GM18511 (cell line): ENCODE measurements at regions not wholly inside any gene's neighbourhood (a gene's known extent, or its start where the extent isn't known, plus 50 kb on each side); places are given as distances from the start of the nearest gene placed in this dataset.
A peak's percentile ranks its signal among the peaks of the same experiment; 100 is the strongest.

Source experiments
- ATAC-seq: cut with Tn5 transposase; IDR thresholded peaks from one replicate; pipeline ENCODE4 v1.9.1; 2021; ENCODE audit warnings: mild to moderate bottlenecking, moderate library complexity; ENCODE audit not compliant: unreplicated experiment

GRCh38 chr4:137762591-137762990 lies 230.3 kb upstream of the PCDH18 start:
- ATAC-seq, result no peak

- no peak for ATAC-seq
These were observed 222.6 kb upstream of the PCDH18 start for GRCh38 chr4:137754652-137755471.

GRCh38 chr4:137749466-137749865 lies 217.2 kb upstream of the PCDH18 start:
- ATAC-seq, result no peak

GRCh38 chr4:137748616-137749015 lies 216.3 kb upstream of the PCDH18 start:
- no peak for ATAC-seq

- no peak for ATAC-seq
These were observed 207.8 kb upstream of the PCDH18 start for GRCh38 chr4:137740141-137740540.

- ATAC-seq, result no peak
These were observed 207.1 kb upstream of the PCDH18 start for GRCh38 chr4:137739391-137739790.

GRCh38 chr4:137738375-137738990 lies 206.2 kb upstream of the PCDH18 start:
- no peak for ATAC-seq

- ATAC-seq, result no peak
These were observed 203.3 kb upstream of the PCDH18 start for GRCh38 chr4:137735561-137736104.

- peak; percentile 84 for ATAC-seq
These were observed 201.2 kb upstream of the PCDH18 start for GRCh38 chr4:137733174-137734141.

GRCh38 chr4:137722910-137723309 lies 190.6 kb upstream of the PCDH18 start:
- no peak for ATAC-seq

GRCh38 chr4:137711502-137711901 lies 179.2 kb upstream of the PCDH18 start:
- no peak for ATAC-seq

GRCh38 chr4:137707626-137708025 lies 175.3 kb upstream of the PCDH18 start:
- ATAC-seq, result no peak

- no peak for ATAC-seq
These were observed 174.9 kb upstream of the PCDH18 start for GRCh38 chr4:137707102-137707620.

GRCh38 chr4:137705171-137705783 lies 173.0 kb upstream of the PCDH18 start:
- ATAC-seq, result no peak

GRCh38 chr4:137703195-137703594 lies 170.9 kb upstream of the PCDH18 start:
- ATAC-seq, result no peak

- ATAC-seq, result no peak
These were observed 170.2 kb upstream of the PCDH18 start for GRCh38 chr4:137702512-137702911.

- no peak for ATAC-seq
These were observed 169.1 kb upstream of the PCDH18 start for GRCh38 chr4:137701401-137701800.

GRCh38 chr4:137700751-137701150 lies 168.5 kb upstream of the PCDH18 start:
- no peak for ATAC-seq

GRCh38 chr4:137700072-137700471 lies 167.8 kb upstream of the PCDH18 start:
- ATAC-seq, result no peak

GRCh38 chr4:137694138-137694537 lies 161.8 kb upstream of the PCDH18 start:
- ATAC-seq, result no peak
